ENCODE measurements at regions not wholly inside any gene's neighbourhood (a gene's known extent, or its start where the extent isn't known, plus 50 kb on each side); places are given as distances from the start of the nearest gene placed in this dataset.

DNA sequence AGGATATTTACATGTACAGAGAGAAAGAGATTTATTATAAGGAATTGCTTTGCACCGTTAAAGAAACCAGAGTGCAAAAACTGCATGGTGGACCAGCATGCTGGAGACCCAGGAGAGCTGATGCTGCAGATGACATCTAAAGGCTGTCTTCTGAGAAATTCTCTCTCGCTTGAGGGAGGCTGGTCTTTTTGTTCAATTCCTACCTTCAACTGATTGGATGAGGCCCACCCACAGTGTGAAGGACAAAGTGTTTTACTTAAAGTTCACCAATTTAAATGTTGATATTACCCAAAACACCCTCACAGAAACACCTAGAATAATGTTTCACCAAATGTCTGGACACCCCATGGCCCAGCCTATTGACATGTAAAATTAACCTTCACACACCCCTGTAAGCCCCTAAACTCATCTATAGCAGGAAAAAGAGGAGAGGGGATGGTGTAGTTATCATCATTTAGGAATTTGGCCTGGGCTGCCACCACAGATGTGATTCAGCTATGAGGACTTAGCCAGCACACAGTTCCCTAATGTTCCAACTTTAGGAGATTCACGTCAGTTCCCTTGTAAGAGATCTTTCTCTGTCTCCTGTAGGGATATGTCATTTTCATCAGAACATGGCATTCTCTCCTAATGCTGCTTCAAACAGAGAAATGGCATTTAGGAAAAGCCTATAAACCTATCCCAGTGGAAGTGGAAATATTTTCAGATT lies 358.2 kb upstream of the TLE4 start:
- no peak overlapping the region for H3K27ac ChIP-seq
- DNase-seq: no peak
- intact Hi-C loops (cut with DNase I; ENCODE audit: low total_unique reads): no loop called here
- TF ChIP-seq POLR2A (IDR thresholded peaks at IDR 0.05) (no peak), POLR2AphosphoS5 (IDR thresholded peaks at IDR 0.05) (no peak), EP300 (IDR thresholded peaks at IDR 0.05) (no peak)
- TF ChIP-seq, protein P1, sequence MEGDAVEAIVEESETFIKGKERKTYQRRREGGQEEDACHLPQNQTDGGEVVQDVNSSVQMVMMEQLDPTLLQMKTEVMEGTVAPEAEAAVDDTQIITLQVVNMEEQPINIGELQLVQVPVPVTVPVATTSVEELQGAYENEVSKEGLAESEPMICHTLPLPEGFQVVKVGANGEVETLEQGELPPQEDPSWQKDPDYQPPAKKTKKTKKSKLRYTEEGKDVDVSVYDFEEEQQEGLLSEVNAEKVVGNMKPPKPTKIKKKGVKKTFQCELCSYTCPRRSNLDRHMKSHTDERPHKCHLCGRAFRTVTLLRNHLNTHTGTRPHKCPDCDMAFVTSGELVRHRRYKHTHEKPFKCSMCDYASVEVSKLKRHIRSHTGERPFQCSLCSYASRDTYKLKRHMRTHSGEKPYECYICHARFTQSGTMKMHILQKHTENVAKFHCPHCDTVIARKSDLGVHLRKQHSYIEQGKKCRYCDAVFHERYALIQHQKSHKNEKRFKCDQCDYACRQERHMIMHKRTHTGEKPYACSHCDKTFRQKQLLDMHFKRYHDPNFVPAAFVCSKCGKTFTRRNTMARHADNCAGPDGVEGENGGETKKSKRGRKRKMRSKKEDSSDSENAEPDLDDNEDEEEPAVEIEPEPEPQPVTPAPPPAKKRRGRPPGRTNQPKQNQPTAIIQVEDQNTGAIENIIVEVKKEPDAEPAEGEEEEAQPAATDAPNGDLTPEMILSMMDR (IDR thresholded peaks at IDR 0.05): no peak
- no peak overlapping the region for H3K4me3 ChIP-seq
- no peaks in the 10 kb centered on the region for H3K4me1 ChIP-seq
- 87 to 91% (median 88%) methylated on average over 3 of the region's 3 CpGs for WGBS, 5 donors
- no peaks in the 10 kb centered on the region for H3K27me3 ChIP-seq
- no peaks in the 10 kb centered on the region for H3K36me3 ChIP-seq
- H3K9me3 ChIP-seq: no peaks in the 10 kb centered on the region

DNA sequence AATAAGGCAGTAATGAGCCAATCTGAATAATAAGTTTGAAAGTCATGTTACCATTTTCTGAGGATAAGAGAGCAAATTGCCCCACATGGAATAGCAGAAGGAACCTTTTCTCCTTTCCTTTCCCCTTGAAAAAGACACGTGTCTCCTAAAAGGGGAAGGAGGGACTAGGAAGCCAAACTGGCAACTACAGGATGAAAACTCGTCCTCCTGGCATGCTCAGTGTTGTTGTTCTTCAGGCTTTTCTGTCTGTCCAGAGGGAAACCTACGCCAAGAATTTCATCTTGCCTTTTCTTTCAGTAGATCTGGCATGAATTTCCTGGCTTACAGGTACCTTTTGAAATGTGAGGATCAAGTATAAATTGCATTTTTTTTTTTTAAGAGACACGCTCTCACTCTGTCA lies 355.9 kb upstream of the TLE4 start:
- WGBS, 5 donors: 55 to 68% (median 59%) methylated on average over 4 of the region's 4 CpGs
- H3K9me3 ChIP-seq: no peaks in the 10 kb centered on the region

GRCh38 chr9:79220251-79220650 lies 351.5 kb upstream of the TLE4 start:
- H3K27me3 ChIP-seq: no peaks in the 10 kb centered on the region
- peaks cover 0 to under 1% (median 0%) of the 10 kb centered on the region in 4 donors for H3K9me3 ChIP-seq
- no peaks in the 10 kb centered on the region for H3K4me1 ChIP-seq
- WGBS, 5 donors: 93 to 98% (median 94%) methylated on average over 1 of the region's 1 CpG
- no peak for DNase-seq
- H3K27ac ChIP-seq: no peak overlapping the region
- intact Hi-C loops (cut with DNase I; ENCODE audit: low total_unique reads): no loop called here
- TF ChIP-seq, protein P1 (IDR thresholded peaks at IDR 0.05): no peak
- TF ChIP-seq POLR2AphosphoS5 (IDR thresholded peaks at IDR 0.05) (no peak), EP300 (IDR thresholded peaks at IDR 0.05) (no peak), POLR2A (IDR thresholded peaks at IDR 0.05) (no peak)
- no peak overlapping the region for H3K4me3 ChIP-seq
- no peaks in the 10 kb centered on the region for H3K36me3 ChIP-seq

More for the DNA sequence above, 355.9 kb upstream of the TLE4 start:
- Histone ChIP-seq H3K36me3 (no peaks in the 10 kb centered on the region), H3K4me1 (no peaks in the 10 kb centered on the region), H3K27ac (no peak overlapping the region), H3K4me3 (no peak overlapping the region), H3K27me3 (no peaks in the 10 kb centered on the region)
- TF ChIP-seq EP300 (IDR thresholded peaks at IDR 0.05) (no peak), POLR2A (IDR thresholded peaks at IDR 0.05) (no peak), POLR2AphosphoS5 (IDR thresholded peaks at IDR 0.05) (no peak)
- TF ChIP-seq, protein P1 (IDR thresholded peaks at IDR 0.05): no peak
- DNase-seq: no peak
- intact Hi-C loops (cut with DNase I; ENCODE audit: low total_unique reads): no loop called here

DNA sequence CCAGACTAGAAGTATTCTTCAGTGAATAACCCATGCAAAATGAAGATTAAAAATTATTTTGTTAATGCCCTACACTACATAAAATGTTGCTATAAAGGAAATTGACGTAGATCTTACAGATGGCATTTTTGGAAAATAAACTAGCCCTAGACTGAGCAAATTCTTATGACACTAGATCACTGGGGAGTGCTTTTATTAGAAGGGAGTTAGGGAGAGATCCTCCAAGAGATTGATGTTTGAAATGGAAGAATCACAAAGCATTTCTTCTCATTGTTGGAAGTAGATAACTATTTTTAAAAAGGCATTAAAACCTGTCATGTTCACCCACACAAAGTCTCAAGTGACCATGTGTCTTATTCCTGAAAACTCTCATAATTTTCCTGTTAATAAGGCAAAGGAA lies 351.1 kb upstream of the TLE4 start:
- no peaks in the 10 kb centered on the region for H3K36me3 ChIP-seq
- intact Hi-C loops (cut with DNase I; ENCODE audit: low total_unique reads): no loop called here
- H3K27ac ChIP-seq: no peak overlapping the region
- WGBS, 5 donors: 60 to 86% (median 81%) methylated on average over 1 of the region's 1 CpG
- peaks cover 0 to 5% (median 0%) of the 10 kb centered on the region in 4 donors for H3K9me3 ChIP-seq
- no peak overlapping the region for H3K4me3 ChIP-seq
- H3K4me1 ChIP-seq: no peaks in the 10 kb centered on the region
- no peaks in the 10 kb centered on the region for H3K27me3 ChIP-seq
- TF ChIP-seq EP300 (IDR thresholded peaks at IDR 0.05): no peak
- TF ChIP-seq POLR2A (IDR thresholded peaks at IDR 0.05): no peak
- TF ChIP-seq, protein P1 (IDR thresholded peaks at IDR 0.05): no peak
- no peak for TF ChIP-seq POLR2AphosphoS5 (IDR thresholded peaks at IDR 0.05)
- no peak for DNase-seq

Measured in stomach (tissue), 8 donors.